ENCODE measurements at regions not wholly inside any gene's neighbourhood (a gene's known extent, or its start where the extent isn't known, plus 50 kb on each side); places are given as distances from the start of the nearest gene placed in this dataset.

DNA sequence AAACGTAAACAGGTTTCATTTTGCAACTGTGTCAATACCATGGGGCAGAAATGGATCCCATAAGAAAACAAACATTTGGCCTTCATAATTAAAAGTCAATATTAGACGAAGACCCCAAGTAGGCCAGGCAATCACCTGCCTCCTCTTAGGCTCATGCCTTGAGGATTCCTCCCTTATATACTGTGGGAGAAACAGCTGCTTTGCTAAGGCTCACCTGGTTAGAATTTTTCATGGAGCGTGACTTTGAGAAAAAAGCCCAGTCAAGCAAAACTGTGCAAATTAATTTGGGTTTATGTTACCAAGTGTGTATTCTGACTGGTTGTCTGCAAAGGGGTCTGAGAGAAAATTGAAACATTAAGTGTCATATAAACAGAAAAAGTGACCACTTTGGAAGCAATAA is 605.3 kb upstream of the USP24 start:
- WGBS, result 70% methylated on average over 3 of the region's 3 CpGs
- H3K4me1 ChIP-seq (replicated peaks), result no peaks in the 10 kb centered on the region
- H3K36me3 ChIP-seq, result no peaks in the 10 kb centered on the region
- no peak overlapping the region for H3K4me3 ChIP-seq
- intact Hi-C loops (cut with DNase I), result no loop called here
- TF ChIP-seq, protein P1, sequence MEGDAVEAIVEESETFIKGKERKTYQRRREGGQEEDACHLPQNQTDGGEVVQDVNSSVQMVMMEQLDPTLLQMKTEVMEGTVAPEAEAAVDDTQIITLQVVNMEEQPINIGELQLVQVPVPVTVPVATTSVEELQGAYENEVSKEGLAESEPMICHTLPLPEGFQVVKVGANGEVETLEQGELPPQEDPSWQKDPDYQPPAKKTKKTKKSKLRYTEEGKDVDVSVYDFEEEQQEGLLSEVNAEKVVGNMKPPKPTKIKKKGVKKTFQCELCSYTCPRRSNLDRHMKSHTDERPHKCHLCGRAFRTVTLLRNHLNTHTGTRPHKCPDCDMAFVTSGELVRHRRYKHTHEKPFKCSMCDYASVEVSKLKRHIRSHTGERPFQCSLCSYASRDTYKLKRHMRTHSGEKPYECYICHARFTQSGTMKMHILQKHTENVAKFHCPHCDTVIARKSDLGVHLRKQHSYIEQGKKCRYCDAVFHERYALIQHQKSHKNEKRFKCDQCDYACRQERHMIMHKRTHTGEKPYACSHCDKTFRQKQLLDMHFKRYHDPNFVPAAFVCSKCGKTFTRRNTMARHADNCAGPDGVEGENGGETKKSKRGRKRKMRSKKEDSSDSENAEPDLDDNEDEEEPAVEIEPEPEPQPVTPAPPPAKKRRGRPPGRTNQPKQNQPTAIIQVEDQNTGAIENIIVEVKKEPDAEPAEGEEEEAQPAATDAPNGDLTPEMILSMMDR (IDR thresholded peaks at IDR 0.05), result no peak
- TF ChIP-seq POLR2AphosphoS5 (IDR thresholded peaks at IDR 0.05), result no peak
- no peak for TF ChIP-seq POLR2A (IDR thresholded peaks at IDR 0.05)
- no peak overlapping the region for H3K27ac ChIP-seq
- DNase-seq (ENCODE audit: low spot score), result no peak
- H3K9me3 ChIP-seq, result no peaks in the 10 kb centered on the region
- no peaks in the 10 kb centered on the region for H3K27me3 ChIP-seq (replicated peaks; ENCODE audit: insufficient read depth)

DNA sequence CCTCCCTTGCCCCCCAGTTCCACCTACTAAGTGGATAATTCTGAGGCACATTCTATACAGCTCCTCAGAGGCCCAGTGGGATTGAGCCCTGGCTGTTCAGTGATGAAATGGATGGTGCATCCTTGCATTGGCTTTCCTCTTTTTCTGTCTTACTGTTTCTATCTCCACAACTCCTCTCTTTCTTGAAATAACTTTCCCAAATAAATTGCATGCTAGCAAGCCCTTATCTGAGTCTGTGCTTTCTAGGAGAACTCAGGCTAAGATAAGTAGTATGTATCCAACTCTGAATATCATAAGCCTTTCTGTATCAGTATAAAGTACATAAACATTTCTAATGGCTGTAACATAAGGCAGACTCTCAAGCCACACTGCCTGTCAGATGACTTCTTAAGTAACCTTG is 603.8 kb upstream of the USP24 start:
- DNase-seq (ENCODE audit: low spot score), result no peak
- H3K4me1 ChIP-seq (replicated peaks), result no peaks in the 10 kb centered on the region
- intact Hi-C loops (cut with DNase I), result no loop called here
- no peaks in the 10 kb centered on the region for H3K36me3 ChIP-seq
- no peaks in the 10 kb centered on the region for H3K9me3 ChIP-seq
- TF ChIP-seq POLR2A (IDR thresholded peaks at IDR 0.05) (no peak), POLR2AphosphoS5 (IDR thresholded peaks at IDR 0.05) (no peak)
- TF ChIP-seq, protein P1 (IDR thresholded peaks at IDR 0.05), result no peak
- H3K4me3 ChIP-seq, result no peak overlapping the region
- no peak overlapping the region for H3K27ac ChIP-seq
- no peaks in the 10 kb centered on the region for H3K27me3 ChIP-seq (replicated peaks; ENCODE audit: insufficient read depth)

GRCh38 chr1:55816456-55817426 is 601.6 kb upstream of the USP24 start:
- Histone ChIP-seq H3K4me1 (replicated peaks) (no peaks in the 10 kb centered on the region), H3K27me3 (replicated peaks; ENCODE audit: insufficient read depth) (no peaks in the 10 kb centered on the region), H3K36me3 (no peaks in the 10 kb centered on the region), H3K27ac (no peak overlapping the region), H3K4me3 (no peak overlapping the region), H3K9me3 (no peaks in the 10 kb centered on the region)
- TF ChIP-seq POLR2A (IDR thresholded peaks at IDR 0.05) (no peak), POLR2AphosphoS5 (IDR thresholded peaks at IDR 0.05) (no peak)
- TF ChIP-seq, protein P1 (IDR thresholded peaks at IDR 0.05), result no peak
- intact Hi-C loops (cut with DNase I), result no loop called here
- no peak for DNase-seq (ENCODE audit: low spot score)
- 86% methylated on average over 3 of the region's 3 CpGs for WGBS

DNA sequence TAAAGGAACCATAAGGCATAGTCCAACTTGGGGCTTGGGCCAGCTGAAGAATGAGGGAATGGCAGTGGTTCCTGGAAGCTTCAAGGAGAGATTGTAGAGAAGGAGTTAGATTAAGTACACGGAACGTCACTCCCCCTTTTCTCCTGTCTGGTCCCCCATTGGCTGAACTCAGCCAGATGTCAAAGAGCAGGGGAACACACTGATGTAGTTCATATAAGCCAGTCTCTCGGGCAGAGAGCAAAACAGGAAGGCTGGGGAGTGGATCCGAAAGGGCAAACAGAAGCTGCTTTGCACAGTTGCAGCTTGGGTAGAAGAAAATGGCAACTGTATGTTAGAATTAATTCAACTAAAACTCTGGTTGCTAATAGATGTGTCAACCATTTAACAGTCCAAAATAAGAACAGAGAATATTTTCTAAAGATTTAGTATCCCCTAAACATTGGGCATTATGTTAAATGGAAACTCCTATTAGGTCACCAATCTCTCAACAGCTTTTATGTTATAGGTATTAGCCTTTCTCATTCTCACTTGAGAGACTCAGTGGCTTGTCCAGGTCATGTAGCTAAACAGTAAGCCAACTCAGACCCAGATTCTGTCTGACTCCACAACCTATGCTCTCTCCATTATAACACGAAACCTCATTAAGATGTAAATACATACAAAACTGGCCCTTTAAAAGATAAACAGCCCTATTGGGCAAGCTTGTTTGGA is 600.7 kb upstream of the USP24 start:
- H3K27me3 ChIP-seq (replicated peaks; ENCODE audit: insufficient read depth), result no peaks in the 10 kb centered on the region
- intact Hi-C loops (cut with DNase I), result no loop called here
- no peaks in the 10 kb centered on the region for H3K4me1 ChIP-seq (replicated peaks)
- DNase-seq (ENCODE audit: low spot score), result no peak
- TF ChIP-seq, protein P1 (IDR thresholded peaks at IDR 0.05), result no peak
- no peak for TF ChIP-seq POLR2A (IDR thresholded peaks at IDR 0.05)
- TF ChIP-seq POLR2AphosphoS5 (IDR thresholded peaks at IDR 0.05), result no peak
- H3K27ac ChIP-seq, result no peak overlapping the region
- 91% methylated on average over 5 of the region's 5 CpGs for WGBS
- H3K36me3 ChIP-seq, result no peaks in the 10 kb centered on the region
- no peaks in the 10 kb centered on the region for H3K9me3 ChIP-seq
- H3K4me3 ChIP-seq, result no peak overlapping the region

All from prostate gland (tissue), 2 donors.